NCI-H345 treated with DMSO at 0.1 percent for 48 hours (cell line): ENCODE measurements at regions not wholly inside any gene's neighbourhood (a gene's known extent, or its start where the extent isn't known, plus 50 kb on each side); places are given as distances from the start of the nearest gene placed in this dataset.

Source experiments
- DNase-seq: peaks from one replicate; lab custom pipeline; 2025; ENCODE audit not compliant: unreplicated experiment; lab: John Stamatoyannopoulos, UW

DNA sequence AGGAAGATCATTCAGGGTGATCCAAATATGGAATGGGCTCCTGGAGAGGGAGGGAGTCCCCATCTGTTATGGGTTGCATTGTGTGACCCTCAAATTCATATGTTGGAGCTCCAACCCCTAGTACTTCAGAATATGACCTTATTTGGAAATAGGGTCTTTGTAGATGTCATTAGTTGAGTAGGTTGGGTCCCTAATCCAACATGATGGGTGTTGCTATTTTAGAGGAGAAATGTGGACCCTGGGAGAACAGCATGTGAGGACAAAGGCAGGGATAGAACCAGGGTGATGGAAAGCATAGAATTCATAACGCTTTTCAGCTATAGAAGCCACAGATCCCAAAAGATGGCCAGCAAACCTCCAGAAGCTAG lies 91.5 kb upstream of the SMNDC1 start:
- no peak for DNase-seq

DNA sequence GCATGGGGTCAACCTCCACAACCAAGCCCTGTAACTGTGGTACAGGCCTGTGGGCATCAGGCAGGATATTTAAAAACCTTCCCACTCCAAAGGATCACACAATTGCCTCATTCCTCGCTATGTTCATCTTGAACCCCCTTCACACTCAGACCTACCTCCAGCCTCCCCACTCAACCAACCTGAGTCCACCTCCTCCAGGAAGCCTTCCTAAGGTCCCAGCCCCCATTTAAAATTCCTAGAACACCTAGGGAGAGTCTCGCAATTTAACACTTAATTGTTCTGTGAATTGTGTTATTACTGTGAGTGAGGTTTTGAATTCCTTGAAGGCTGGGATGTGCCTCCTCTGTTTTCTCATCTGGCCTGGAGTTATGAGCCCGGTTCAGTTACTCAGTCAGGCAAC lies 93.1 kb upstream of the SMNDC1 start:
- DNase-seq = no peak

DNA sequence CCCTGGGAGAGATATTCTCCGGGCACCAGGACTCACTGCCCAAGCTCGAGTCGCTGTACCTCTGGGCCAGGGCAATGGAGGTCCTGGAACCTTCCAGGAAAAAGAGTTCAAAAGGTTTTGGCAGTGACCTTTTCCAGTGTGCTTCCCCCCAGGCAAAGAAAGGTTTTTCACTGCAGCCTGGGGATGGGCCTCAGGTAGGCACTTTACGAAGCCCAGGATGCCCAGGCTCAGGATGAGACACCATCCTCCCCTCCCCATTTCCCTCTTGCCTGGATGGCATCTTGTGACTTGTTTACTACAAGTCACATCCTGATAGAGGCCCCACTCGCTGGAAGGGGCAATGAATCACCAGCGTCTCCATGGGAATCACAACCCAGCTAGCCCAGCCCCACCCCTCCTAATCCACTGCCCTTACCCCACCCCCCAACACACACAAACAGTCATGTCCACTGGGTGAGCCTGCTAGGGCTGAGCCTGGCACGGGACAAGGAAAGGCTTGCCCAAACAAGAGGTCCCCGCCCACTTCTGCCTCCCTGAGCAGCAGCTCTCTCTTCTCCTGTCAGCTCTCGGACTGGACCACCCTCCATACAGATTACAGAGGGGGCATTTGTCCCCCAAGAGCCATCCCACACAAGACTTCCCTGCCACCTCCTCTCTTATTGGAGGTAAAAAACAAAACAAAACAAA lies 93.8 kb upstream of the SMNDC1 start:
- no peak for DNase-seq

DNA sequence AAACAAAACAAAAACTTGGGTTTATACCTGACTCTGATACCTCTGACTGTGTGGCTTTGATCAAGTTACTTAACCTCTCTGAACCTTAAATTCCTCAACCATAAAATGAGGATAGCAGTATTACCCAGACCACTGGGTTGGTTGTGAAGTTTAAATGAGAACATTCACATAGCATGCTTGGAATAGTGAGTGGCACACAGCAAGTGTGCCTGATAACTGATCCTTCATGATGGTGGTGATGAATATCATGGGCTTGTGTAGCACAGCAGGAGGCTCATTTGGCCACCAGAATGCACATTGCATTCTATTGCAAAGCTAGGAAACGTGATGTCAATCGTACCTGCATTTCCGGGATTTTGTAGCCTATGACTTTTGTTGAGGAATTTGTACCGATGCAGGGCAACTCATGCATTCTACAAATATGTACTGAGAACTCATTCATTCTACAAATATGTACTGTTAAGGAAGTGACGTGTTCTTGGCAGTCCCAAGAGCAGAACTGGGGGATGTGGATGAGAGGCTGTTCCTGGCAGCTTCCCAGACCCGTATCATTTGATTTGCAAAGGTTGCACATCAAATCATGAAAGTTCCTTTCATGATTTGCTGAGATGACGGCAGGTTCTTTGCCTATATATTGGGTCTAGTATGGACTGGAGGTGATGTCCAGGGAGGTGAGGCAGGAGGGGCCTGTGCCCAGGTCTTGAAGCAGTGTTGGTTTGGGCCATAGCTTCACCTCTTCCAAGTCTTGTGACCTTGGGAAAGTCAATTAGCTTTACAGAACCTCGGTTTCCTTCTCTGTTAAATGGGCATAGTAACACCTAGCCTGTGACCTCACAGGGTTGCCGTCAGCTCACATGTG lies 94.6 kb upstream of the SMNDC1 start:
- no peak for DNase-seq

DNA sequence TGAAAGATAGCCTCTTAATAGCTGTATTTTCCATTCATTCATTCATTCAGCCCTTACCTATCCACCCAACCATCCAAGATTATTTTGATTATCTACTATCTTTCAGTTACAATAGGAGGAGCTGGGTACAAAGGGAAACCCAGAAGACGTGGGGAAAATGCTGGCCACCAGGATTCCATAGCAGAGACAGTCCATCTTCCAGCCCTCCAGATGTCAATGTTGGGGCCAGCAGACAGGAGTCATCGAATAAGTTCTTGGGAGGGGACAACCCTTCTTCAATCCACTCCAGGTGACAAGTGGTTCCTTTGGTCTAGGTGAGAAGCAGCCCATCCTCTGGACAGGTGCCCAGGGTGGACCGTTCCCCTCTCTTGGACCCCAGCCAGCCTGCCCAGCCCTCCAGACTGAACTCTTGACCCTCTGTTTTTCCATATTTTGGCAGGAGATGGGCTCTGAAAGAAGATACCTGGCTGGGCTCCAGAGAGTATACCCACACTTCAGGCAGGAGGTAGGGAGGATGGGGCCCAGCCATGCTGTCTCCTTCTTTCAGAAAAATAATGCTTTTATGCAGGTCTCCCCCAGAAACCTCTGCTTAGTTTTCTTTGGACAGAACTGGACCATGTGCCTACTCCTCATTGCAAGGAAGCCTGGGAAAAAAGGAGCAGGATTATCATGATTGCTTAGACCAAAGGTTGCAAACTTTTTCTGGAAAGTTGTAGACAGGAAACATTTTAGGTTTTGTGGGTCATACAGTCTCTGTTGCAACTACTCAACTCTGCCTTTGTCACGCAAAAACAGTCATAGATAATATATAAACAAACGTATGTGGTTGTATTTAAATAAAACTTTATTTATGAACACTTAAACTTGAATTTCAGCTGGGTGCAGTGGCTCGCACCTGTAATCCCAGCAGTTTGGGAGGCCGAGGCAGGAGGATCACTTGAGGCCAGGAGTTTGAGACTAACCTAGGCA lies 95.5 kb upstream of the SMNDC1 start:
- DNase-seq = no peak

DNA sequence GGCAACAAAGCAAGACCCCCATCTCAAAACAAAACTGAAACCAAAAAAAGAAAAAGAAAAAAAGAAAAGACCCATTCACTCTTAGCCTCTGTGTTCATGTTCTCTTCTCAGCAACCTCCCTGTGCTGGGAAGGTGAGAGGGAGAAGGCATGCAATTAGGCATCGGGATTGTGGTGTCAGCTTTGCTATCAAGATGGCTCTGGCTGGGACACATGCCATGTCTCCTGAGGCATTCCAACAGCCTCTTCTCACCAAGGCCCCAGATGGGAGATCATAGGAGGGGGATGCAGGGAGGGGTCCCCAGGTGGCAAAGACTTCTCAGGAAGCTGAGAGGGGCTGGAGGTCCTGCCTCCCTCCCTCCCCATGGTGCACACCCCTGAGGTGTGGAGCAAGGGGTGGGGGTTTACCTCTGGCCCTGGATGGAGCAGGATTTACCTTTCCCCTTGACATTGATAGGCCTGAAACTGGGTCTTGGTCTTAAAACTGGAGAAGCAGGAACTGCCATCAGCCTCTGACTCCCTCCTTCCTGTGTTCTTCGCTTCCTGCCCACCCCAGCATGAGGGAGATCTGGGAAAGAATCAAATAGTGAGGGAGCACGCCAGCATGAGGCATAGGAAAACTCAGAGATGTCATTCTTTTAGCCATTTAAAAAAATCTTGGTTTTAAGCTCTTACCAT lies 96.2 kb upstream of the DUSP5 start:
- DNase-seq = no peak

DNA sequence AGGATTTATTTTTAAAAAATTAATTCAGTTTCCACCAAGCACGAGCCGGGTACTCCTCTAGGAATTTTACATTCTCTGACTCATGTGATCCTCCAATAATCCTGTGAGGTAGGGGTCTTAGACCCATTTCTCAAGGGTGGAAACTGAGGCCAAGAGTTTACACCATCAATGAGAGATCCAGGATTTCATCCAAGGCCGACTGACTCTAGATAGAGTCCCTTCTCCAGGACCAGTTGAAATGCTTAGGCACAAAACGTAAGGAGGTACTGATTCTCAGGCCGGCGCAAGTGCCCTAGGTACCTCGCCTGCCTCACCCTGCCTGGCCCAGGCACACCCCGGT lies 95.7 kb upstream of the DUSP5 start:
- DNase-seq = no peak

DNA sequence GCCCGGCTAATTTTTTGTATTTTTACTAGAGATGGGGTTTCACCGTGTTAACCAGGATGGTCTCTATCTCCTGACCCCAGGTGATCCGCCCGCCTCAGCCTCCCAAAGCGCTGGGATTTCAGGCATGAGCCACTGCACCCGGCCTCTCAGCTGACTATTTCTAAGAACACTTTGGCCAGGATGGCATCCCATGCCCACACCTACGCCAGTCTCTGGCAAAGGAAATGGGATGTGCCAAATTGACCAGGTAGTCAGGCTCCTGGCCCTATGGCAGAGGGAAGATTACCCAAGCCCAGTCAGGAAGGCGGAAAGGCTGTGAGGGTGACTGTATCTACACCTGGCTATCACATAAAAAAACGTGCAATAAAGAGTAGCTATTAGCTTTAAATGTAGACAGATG lies 94.1 kb upstream of the DUSP5 start:
- DNase-seq = no peak

DNA sequence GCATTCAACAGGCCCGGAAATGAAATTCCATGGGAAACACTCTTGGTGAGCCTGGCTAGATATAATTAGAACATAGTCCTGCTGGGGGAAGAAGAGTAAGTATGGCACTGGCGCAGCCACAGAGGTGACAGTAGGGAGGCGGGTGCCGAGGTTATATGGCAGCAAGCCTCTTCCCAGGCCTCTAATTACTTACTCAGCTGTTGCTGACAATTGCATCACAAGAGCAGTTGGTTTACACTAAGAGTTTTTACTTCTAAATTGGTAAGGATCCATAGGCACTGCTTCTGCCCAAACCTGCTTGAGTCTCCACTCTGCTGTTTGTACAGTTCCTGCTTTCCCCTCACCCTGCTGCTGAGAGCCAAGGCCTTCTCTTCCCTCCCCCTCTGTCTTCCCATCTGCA lies 93.3 kb upstream of the DUSP5 start:
- DNase-seq = no peak

DNA sequence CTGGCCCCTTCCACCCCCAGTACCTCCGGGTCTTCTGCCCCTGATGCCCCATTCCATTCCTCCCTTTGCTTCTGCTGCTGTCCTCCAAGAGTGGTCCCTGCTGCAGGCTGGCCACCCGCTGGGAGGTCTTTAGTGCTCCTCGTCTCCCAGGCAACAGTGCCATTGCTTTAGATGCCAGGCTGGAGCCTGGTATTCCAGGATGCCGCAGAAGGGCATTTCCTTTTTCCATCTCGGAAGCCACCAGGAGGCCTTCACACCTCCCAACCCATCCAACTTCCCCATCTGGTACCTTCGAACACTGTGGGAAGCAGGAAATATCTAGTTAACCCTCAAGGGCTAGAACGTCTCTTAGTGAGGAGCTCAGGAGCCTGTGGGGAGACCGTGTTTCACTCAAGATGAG lies 92.9 kb upstream of the DUSP5 start:
- no peak for DNase-seq

DNA sequence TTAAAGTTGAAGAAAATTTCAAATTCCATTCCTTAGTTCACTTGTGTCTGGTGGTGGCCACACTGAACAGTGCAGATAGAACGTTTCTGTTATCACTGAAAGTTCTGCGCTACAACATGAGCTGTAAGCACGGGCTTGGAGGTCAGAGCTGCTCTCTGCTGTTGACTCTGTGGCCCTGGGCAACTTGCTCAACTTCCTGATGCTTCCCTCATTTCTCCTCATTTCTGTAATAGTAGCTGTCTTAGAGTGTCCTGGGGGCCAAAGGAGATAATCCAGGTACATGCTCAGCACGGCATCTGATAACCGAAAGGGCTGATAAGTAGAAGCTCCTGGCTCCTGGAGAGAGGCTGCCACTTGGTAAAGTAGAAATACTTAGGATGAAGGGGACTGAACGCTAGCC lies 92.3 kb upstream of the DUSP5 start:
- no peak for DNase-seq

DNA sequence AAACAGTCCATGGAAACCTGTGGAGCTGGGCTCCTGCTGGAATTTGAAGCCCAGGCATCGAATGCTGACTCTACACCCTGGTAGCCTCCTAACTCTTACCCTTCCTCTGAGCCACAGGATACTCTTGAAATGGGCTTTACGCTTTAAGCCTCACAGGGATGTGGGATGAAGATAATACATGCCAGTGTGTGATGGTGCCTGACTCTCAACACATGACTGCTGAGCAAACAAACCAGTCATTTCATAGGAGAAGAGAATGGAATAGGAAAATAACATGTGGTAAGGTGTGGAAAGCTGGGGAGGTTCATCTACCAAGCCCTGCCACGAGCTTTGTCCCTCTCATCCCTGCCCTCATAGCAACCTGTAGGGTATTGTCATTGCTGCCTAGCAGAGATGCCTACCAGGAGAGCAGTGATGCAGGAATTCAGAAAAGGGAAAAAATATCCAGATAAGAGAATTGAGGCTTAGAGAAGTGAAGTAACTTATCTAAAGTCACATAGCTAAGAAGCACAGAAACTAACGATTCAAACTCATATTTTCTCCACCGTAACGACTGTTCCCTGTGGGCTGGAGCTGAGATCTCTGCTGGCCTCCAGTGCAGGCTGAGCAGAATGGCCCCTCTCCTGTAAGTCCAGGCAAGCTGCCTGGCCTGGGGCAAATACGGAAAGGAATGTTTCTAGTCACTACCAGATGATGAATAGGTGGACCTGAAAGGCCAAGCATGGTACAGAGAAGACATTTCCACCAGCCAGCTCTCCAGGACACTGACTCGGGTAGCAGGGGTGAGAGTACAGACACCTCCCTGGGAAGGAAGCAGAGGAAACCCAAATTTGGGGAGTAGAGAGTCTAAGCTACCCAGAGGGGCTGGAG lies 90.2 kb upstream of the DUSP5 start:
- peak; percentile 5 for DNase-seq

DNA sequence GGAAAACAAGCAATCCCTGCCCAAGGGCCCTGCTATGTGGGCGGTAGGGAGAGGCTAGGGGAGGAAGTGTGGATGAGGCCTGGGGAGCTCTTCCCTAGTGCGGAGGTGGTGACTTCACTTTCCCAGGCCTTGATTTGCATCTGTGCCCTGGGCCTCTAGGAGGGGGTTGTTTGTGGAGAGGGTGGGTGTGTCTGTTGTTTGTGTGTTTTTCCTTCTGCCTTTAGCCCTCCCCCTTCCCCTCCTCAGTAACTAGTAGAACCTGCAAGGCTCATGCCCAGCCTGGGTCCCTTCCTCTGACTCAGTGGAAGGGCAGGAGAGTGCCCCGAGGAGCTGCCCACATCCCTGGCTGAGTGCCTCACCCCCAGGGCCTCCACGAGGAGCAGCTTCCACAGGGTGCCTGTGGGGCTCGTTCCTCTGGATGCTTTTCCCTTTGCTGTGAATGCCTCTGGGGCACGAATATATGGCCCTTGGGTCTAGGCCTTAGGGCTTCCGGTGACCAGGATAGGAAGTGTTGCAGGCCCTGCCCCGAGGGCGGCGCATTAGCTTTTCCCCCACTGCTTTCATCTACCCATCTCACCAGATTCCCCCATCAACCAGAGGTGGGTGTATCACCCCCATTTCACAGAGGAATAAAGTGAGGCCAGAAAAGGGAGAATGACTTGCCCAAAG lies 89.4 kb upstream of the DUSP5 start:
- no peak for DNase-seq

DNA sequence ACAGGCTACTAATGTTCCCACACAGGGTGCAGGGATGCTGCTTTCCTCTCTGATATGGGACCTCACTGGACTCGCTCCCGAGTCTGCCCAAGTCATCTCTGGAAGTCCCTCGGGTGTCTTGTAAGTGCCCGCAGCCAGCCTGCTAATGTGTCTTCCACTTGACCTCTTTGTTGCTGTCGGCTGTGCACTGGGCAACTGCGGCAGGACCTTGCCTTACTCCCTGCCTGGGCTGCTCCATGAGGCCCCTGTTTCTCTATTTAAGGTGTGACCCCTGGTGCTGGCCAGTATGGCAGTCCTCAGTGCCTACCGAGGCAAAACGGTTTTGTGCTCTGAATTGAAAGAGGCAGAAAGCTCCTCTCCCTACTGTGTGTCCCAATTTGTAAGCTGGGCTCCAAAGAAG lies 88.8 kb upstream of the DUSP5 start:
- DNase-seq = no peak

DNA sequence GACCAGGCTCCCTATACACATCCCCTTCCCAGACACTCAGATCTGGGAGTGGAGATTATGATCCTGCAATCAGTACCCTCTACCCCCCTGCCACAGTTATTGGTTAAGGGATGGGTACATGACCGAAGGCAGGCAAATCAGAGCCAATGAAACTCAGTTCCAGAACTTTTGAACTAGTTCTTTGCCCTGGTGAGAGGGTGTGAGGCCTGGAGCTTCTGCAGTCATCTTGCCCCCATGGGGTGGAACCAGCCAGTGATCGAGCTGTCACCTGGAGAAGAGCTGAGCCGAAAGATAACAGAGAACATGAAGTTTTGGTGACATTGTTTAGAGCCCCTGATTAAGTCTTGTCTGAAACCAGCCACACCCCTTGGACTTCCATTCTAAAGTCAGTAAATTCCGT lies 88.2 kb upstream of the DUSP5 start:
- DNase-seq = no peak

DNA sequence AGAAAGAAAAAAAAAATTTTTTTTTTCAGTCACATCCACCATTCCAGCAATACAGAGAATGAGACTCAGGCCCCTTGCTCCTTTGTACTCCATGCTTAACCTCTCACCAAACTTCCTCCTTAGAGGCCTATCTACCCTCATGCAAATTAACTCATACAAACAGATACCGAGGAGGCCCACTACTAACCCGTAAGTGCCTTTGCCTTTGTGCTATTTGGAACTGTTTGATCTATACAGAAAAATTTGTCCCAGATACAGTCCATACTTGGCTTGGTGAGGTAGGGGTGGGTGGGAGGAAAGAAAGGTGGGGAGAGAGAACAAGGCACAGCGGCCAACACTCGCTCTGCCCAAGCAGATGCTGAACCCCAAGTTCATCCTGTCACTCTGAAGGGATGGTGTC lies 87.8 kb upstream of the DUSP5 start:
- DNase-seq = no peak

DNA sequence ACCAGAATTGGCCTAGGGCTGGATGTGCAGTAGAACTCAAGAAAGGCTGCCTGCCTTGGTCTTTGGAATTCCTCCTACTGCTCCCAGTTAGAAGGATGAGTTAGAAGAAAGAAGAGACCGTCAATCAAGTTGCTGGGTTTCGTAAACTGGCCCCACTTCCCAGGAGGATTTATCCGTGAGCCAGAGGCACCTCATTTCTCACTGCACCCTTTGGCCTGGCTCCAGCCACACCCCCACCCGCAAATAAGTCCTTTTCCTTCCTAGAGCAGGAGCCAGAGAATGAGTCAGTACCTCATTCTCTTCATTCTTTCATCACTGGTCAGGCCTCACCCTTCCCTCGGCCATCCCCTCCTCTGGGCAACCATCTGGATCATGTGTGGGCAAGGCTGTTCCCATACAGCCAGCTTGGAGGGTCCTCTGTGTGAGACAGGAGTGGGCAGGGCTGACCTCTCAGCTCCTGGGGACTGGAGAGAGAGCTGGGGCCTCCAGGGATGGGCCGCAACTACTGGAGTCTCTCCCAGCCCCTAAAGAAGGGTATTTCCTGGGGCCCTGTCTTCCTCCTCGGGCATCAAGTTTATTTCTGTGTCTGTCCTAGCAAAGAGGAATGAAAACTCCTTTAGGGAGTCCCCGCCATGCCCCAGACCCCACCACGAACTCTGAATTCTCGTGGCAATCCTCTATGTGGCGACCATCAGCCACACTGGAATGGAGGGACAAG lies 87.2 kb upstream of the DUSP5 start:
- no peak for DNase-seq

DNA sequence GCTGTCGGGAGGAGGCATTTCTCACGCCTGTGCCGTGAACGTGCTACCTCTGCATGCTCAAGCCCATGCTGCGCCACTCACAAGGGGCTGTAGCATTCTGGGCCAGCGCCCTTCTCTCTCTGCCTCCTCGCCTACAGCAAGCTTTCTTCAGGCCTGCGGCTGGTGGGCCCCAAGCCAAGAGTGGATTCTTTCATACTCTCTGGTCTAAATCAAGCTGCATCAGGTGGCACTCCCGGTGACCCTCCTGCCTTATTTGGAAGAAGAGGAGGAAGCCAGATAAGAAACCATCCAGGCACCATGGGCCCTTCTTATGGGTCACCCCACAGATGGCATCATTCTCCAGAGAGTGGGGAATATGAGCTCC lies 86.7 kb upstream of the DUSP5 start:
- no peak for DNase-seq
